CD1c-positive myeloid dendritic cell (primary cell): ENCODE measurements at regions not wholly inside any gene's neighbourhood (a gene's known extent, or its start where the extent isn't known, plus 50 kb on each side); places are given as distances from the start of the nearest gene placed in this dataset.
A peak's percentile ranks its signal among the peaks of the same experiment; 100 is the strongest.
"Not testable (repeated sequence)": the region's sequence is repeated elsewhere in the genome, so short reads cannot be mapped to it uniquely, and the experiment has no call there.

Source experiments
- DNase-seq: peaks from one replicate; pipeline ENCODE4 v3.0.0-alpha.2; 2016; ENCODE audit errors: extremely low spot score

DNA sequence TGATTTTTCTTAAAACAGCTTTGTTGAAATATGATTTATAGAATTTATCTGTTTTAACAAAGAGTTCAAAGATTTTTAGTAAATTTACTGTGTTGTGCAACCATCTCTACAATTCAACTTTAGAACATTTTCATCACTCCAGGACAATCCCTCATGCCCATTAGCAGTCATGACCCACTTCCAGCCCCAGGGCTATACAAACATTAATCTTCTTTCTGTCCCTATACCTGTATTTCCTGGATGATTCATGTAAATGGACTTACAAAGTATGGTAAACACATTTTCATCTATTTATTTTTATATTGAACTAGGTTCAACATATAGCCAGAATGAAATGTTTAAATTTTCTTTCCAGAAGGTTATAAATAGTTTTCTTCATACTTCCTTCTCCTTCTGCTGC is 127.8 kb upstream of the CCDC180 start:
- DNase-seq: no peak

DNA sequence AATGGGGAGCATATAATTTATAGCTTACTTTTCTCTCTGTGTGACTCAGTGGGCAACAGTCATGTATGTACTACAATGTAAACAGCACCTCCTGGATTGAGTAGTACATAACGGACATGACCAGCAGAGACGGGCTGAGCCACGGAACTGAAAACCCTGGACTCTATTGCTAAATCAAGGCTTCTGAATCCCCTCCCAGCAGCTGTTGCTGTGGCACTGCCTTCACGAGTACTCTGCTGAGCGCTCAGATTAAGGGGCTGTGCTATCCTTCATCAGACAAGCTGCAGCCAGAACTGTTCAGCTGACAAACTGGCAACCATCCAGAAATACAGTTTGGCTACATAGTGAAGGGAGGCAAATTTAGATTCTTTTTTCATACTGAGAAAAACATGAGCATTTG is 131.3 kb upstream of the CCDC180 start:
- no peak for DNase-seq

DNA sequence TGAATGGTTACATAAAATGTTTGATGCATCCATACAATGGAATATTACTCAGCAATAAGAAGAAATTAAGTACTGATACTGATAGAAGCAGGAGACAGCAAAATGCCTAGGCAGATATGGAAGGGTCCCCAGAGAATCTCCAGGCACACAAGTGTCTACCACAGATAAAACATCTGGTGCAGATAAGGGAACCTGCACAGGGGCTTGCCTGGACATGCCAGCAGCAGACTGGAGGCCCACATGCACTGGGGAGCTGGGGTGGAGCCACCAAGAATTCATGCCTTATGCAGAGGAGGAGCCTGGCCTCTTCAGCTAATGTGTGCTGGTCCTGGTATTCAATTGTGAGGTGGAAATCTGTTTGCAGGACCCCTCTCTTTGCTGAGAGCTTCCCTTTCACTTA is 129.2 kb upstream of the CTSV start:
- DNase-seq: not testable (repeated sequence)

DNA sequence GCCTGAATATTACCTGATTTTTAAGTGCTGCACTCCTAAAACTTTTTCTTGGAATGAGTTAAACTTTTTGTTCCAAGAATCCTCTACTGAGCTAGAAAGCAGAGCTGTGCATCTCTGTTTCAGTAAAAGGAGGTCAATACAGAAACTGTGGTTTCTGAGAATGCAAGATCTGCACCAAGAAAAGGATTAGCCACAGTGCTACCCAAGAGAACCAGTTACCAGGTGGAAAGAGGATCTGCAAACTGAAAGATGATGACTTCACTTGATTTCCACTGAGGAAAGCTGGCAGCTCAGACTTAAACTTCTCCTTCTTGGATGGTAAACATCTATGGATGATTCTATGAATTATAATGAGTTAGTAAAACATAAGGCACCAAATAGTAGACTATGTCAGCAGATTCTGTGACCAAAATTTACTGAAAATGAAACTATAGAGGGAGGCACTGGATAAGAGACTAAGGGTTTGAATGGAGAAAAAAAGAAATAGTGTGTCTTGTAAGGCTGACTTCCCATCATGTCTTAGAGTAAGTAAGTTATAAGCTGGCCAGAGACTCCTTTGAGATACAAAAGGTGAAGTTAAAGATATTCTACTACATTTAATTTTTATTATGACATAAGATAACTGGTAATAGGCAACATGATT is 127.7 kb upstream of the CTSV start:
- not testable (repeated sequence) for DNase-seq

DNA sequence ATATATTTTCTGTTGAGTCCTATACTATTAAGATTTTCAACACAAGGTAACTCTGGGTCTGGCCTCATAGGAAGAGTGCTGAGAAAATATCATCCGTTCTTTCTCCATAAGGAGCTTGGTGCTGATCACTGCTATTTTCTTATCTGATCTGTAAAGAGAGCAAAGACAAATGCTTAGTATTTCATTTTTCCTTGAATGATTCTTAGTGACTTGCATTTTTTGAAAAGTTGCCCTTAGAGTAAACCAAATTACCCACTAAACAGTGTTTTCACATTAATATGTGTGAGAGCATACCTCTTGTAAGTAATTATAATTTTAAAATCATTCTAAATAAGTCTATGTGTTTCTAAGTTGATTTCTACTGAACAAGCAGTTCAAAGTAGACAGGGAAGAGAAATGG is 121.3 kb upstream of the CTSV start:
- DNase-seq: no peak

DNA sequence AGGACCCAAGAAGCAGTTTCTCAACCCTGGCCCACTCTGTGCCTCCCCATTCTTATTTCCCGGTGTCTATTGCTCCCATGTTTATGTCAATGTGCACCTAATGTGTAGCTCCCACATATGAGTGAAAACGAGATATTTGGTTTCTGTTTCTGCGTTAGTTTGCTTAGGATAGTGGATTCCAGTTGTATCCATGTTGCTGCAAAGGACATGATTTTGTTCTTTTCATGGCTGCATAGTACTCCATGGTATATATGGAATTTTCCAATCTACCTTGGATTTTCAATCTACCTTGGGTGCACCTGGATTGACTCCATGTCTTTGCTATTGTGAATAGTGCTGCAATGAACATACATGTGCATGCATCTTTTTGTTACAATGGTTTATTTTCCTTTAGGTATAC is 119.8 kb upstream of the CTSV start:
- not testable (repeated sequence) for DNase-seq

DNA sequence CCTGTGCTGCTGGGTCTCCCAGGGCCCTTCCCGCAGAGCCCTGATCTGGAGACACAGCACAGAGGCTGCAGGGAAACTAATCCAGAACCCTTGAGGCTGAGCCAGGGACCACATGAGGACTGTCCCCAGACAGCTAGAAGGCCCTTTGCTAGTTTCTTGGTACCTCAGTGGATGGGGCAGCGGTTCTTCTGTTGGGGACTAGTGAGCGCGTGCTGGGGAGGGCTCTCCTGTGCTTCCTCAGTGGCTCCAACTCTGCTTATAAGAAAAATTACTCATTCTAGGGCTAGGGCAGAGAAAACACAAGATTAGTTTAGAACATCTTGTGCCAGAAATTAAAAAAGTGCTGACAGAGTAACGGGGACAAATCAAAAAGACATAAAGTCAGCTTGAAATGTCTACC is 116.5 kb upstream of the CTSV start:
- DNase-seq: not testable (repeated sequence)

DNA sequence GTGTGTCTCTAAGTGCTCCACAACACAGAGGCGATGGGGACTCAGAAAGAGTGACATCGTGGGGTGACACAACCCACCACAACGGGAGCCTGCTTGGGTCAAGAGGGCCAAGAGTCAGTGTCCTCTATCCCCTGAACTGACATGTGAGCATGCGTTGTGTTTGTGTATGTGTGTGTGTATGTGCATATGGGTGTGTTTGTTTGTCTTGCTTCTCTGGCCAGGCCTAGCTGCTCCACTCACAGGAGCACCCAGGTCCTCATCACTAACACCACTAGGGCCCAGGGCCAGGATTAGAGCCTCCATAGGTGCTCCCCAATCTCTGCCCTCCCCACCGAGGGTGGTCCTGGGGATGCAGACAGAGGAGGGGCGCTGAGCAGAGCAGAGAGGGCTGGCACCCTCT is 115.0 kb upstream of the CTSV start:
- DNase-seq: no peak

DNA sequence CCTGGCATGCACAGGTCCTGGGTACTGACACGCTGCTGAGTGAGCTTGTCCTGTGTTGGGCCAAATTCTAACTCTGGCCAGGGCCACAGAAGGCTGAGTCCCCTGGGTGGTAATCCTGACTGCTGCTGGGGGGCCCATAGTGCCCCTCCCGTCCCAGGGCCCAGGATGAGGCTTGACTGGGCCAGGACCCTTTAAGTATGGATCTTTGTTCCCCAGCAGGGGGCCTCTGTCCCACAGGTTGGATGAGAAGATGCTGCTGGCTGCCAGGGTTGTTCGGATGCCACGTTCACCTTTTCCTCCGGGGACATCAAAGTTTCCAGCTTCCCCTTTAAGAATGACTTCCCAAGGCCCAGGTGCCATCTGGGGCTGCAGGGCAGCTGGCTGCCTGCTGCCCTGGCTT is 114.2 kb upstream of the CTSV start:
- not testable (repeated sequence) for DNase-seq

DNA sequence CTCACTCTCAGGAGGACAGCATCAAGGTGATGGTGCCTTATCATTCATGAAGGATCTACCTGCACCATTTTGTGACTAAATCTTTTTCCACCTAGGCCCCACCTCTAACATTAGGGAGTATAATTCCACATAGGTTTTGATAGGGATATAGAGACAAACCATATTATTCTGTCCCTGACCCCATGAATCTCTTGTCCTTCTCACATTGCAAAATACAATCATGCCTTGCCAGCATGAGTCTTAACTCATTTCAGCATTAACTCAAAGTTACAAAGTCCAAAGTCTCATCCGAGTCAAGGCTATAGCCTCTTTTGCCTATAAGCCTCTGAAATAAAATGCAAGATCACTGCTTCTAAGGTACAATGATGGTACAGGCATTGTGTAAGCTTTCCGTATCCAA is 111.5 kb upstream of the CTSV start:
- DNase-seq: not testable (repeated sequence)

DNA sequence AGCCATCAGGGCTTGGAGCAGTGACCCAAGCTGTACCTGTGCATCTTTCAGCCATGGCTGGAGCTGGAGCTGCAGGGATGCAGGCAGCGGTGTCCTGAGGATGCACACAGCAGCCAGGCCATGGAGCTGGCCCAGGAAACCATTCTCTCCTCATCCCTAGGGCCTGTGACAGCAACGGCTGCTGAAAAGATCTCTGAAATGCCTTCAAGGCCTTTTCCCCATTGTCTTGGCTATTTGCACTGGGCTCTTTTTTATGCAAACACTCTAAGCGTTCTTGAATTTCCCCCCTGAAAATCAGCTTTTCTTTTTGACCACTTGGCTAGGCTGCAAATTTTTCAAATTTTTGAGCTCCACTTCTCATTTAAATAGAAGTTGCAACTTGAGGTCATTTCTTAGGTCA is 109.5 kb upstream of the CTSV start:
- DNase-seq: not testable (repeated sequence)

DNA sequence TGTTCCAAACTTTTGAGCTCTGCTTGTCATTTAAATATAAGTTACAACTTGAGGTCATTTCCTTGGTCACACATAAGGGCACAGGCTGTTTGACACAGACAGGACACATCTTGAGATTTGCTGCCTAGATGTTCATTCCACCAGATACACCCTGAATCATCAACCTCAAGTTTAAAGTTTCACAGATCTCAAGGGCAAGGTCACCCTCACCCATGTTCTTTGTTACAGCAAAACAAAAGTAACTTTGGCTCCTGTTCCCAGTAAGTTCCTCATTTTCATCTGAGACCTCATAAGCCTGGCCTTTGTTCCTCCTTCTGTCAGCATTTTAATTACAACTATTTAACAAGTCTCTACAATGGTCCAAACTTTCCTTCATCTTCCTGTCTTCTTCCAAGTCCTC is 106.7 kb upstream of the CTSV start:
- DNase-seq: not testable (repeated sequence)

DNA sequence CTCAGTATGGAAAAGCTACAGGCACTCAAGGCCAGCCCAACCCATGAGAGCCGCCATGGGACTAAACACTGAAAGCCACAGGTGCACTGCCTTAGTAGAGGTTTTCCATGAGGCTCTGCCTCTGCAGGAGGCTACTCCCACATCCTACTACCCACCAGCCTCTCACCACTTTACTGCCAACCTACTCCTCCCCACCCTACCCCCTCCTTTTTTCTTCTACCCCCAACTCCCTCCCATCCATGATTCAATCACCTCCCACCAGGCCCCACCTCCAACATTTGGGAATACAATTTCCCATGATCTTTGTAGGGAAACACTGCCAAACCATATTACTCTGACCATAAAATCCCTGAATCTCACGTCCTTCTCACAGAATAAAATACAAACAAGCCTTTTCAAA is 101.6 kb upstream of the CTSV start:
- no peak for DNase-seq

DNA sequence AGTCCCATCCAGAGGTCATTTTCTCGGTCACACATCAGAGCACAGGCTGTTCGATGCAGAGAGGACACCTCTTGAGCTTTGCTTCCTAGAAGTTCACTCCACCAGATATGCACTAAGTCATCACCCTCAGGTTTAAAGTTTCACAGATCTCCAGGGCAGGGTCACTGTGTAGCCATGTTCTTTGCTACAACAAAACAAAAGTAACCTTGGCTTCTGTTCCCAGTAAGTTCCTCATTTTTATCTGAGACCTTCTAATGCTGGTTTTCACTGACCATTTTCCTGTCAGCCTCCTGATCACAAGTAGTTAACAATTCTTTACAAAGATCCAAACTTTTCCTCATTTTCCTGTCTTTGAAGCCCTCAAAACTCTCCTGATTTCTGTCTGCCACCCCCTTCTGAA is 97.5 kb upstream of the CTSV start:
- DNase-seq: no peak

DNA sequence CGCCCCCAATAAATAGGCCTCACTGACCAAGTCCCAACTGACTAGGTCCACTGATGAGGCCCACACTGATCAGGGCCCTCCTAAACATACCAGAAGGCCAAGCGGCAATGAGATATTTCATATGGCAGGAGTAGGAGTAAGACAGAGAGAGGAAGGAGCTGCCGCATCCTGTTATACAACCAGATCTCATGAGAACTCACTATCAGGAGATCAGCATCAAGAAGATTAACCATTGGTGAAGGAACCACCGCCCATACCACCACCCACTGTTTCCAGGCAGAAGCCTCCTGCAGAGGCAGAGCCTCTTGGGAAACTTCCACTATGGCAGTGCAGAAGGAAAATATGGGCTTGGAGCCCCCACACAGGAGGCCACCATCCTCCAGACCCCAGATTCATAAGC is 95.0 kb upstream of the CTSV start:
- DNase-seq: not testable (repeated sequence)

DNA sequence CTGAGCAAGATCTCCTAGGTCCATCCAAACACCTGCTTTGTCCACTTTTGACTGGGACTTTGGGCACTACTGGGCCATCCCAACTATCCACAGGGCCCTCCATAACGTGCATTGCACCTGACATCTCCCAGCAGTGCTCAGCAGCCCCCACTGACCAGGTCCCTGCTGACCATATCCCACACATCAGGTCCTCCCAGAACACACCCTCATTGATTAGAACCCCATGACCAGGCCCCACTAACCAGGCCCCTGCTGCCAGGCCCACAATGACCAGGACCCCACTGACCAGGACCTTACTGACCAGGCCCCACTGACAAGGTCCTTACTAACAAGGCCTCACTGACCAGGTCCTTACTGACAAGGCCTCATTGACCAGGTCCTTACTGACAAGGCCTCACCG is 93.9 kb upstream of the CTSV start:
- DNase-seq: no peak

DNA sequence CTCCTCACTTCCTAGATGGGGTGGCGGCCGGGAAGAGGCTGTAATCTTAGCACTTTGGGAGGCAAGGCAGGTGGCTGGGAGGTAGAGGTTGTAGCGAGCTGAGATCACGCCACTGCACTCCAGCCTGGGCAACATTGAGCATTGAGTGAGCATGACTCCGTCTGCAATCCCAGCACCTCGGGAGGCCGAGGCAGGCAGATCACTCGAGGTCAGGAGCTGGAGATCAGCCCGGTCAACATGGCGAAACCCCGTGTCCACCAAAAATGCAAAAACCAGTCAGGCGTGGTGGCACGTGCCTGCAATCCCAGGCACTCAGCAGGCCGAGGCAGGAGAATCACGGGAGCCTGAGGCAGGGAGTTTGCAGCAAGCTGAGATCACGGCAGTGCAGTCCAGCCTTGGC is 91.9 kb upstream of the CTSV start:
- DNase-seq: not testable (repeated sequence)

DNA sequence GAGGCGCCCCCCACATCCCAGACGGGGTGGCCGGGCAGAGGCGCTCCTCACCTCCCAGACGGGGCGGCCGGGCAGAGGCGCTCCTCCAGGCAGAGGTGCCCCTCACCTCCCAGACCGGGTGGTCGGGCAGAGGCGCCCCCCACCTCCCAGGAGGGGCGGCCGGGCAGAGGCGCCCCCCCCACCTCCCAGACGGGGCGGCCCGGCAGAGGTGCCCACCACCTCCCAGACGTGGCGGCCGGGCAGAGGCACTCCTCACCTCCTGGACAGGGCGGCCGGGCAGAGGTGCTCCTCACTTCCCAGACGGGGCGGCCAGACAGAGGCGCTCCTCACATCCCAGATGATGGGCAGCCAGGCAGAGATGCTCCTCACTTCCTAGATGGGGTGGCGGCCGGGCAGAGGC is 91.4 kb upstream of the CTSV start:
- not testable (repeated sequence) for DNase-seq

DNA sequence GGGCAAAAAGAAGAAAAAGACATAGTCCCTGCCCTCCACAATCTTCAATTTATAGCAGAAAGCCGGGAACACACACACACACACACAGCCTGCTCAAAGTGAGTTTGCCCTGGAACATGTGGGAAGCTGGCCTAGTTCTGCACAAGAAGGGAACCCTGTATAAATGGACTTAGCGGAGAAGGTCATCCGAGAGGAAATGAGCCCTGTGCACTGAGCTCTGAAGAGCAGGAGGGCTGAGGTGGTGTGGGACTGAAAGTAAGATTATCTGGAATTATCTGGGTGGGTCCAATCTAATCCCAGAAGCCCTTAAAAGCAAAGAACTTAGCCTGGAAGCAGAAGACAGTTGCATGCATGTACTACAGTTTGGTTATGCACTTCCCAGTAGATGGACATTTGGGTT is 90.0 kb upstream of the CTSV start:
- no peak for DNase-seq

DNA sequence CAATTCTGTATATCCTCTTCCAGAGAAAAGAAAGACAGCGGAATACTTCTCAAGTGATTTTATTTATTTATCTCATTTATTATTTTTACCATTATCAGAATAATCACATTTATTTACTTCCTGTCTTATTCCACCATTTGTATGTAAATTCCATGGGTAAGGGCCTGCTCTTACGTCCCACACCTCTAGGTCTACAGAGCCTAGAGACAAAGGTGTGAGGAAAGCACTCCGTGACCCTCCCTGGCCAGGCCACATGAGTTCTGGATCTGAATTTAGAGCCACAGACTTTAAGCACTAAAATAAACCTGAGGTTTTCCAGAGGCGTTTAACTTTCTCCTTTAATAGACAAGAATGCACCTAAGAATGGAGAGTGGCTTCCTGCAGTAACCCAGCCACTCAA is 85.3 kb upstream of the CTSV start:
- DNase-seq: no peak

DNA sequence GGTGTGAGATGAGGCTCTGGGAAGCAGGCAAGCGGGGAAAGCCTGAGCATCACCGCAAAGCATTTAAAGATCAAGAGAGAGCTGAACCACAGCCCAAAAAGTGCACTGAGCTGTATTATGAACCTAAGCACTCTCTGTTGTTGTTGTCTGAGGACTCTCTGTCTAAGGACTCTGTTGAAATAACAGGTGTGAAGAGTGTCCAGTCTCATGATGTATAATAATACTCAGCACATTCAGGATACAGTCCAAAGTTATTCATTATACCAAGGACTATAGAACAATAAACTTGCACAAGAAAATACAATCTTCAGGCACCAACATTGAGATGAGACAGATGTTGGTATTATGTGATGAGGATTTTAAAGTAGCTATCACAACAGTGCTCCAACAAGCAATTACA is 71.8 kb upstream of the CTSV start:
- no peak for DNase-seq

DNA sequence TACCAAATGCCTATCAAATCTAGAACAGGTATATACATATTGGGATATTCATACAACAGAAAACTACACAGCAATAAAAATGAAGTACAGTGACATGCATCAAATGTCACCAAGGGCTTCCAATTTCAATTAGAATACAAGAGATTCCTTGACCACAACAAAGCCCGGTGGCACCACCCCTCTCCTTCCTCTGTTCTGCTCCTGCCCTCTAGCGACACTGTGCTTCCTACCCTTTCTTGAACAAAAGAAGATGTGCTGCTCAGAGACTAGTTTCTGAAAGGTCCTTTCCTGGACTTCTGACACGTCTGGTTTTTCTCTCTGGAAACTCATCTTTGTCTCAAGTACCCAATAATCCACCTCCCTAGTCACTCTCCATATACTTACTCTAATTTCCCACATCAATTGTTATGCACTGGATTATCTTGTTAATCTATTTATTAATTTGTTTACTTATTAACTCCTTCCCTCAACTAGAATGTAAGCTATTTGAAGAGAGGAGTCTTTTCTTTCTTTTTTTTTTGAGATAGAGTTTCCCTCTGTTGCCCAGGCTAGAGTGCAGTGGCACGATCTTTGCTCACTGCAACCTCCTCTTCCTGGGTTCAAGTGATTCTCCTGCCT is 70.4 kb upstream of the CTSV start:
- DNase-seq: peak; percentile 18

DNA sequence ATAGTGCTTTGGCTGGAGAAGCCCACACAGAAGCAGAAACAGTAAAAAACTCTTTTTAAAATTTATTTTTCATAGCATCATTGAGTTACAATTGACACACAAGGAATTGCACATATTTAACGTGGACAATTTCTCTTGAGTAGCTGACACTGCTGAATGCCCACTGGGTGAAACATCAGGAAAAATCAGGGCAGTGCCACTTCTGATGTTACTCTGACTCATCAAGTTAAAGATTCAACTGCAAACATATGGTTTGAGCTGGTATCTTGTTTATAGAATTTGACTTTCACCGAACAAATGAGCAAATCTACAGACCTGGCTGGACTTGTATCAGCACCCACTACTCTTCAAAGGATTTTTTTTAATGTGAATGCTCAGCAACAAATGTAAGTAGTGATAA is 66.3 kb upstream of the CTSV start:
- DNase-seq: not testable (repeated sequence)
